Mesendoderm (in vitro differentiated cells): ENCODE measurements at regions not wholly inside any gene's neighbourhood (a gene's known extent, or its start where the extent isn't known, plus 50 kb on each side); places are given as distances from the start of the nearest gene placed in this dataset.
A peak's percentile ranks its signal among the peaks of the same experiment; 100 is the strongest.

ENCODE experiments used
- DNase-seq: peaks from one replicate; pipeline ENCODE4 v3.0.0; 2013
- H2AK5ac ChIP-seq: 2 replicates; pipeline ENCODE4 v1.6.1; 2013; ENCODE audit warnings: low read length, inconsistent platforms
- H2BK120ac ChIP-seq: 2 replicates; pipeline ENCODE4 v1.6.1; 2013; ENCODE audit warnings: low read depth, mild to moderate bottlenecking, low read length, moderate library complexity, mixed read lengths
- H2BK15ac ChIP-seq: replicated peaks from 2 replicates; pipeline ENCODE4 v1.6.1; 2013; ENCODE audit warnings: low read depth, mild to moderate bottlenecking, moderate library complexity
- H2BK5ac ChIP-seq: 2 replicates; pipeline ENCODE4 v1.6.1; 2013; ENCODE audit warnings: low read length, inconsistent platforms
- H3K18ac ChIP-seq: 2 replicates; pipeline ENCODE4 v1.6.1; 2013; ENCODE audit warnings: mild to moderate bottlenecking, low read length, mixed read lengths
- H3K23ac ChIP-seq: one replicate; pipeline ENCODE4 v1.6.1; 2013; ENCODE audit warnings: low read length
- H3K27ac ChIP-seq: 2 replicates; pipeline ENCODE4 v1.5.1; 2013; ENCODE audit warnings: low read depth, mild to moderate bottlenecking, inconsistent platforms, low read length, moderate library complexity
- H3K27me3 ChIP-seq: 2 replicates; pipeline ENCODE4 v1.6.1; 2013; ENCODE audit warnings: low read length, control low read depth, mild to moderate bottlenecking, inconsistent platforms; ENCODE audit not compliant: insufficient read depth, poor library complexity
- H3K36me3 ChIP-seq: 2 replicates; pipeline ENCODE4 v1.6.1; 2013; ENCODE audit warnings: low read length, inconsistent platforms; ENCODE audit not compliant: control insufficient read depth, insufficient read depth
- H3K4ac ChIP-seq: one replicate; pipeline ENCODE4 v1.6.1; 2013; ENCODE audit warnings: low read depth, mild to moderate bottlenecking, low read length, moderate library complexity
- H3K4me1 ChIP-seq: 2 replicates; pipeline ENCODE4 v1.6.1; 2013; ENCODE audit warnings: low read depth, low read length, inconsistent platforms; ENCODE audit not compliant: control insufficient read depth
- H3K4me2 ChIP-seq: 2 replicates; pipeline ENCODE4 v1.6.1; 2013; ENCODE audit warnings: low read length
- H3K4me3 ChIP-seq: 2 replicates; pipeline ENCODE4 v1.5.1; 2013; ENCODE audit warnings: mild to moderate bottlenecking, low read length
- H3K56ac ChIP-seq: one replicate; pipeline ENCODE4 v1.6.1; 2013; ENCODE audit warnings: low read length
- H3K79me1 ChIP-seq: 2 replicates; pipeline ENCODE4 v1.6.1; 2013; ENCODE audit warnings: low read length, inconsistent platforms
- H3K79me2 ChIP-seq: 2 replicates; pipeline ENCODE4 v1.6.1; 2013; ENCODE audit warnings: mild to moderate bottlenecking, low read length; ENCODE audit not compliant: control insufficient read depth, insufficient read depth
- H3K9ac ChIP-seq: 2 replicates; pipeline ENCODE4 v1.6.1; 2013; ENCODE audit warnings: low read length, inconsistent platforms
- H4K5ac ChIP-seq: one replicate; pipeline ENCODE4 v1.6.1; 2013; ENCODE audit warnings: low read length
- H4K8ac ChIP-seq: one replicate; pipeline ENCODE4 v1.6.1; 2013; ENCODE audit warnings: low read depth, mild to moderate bottlenecking, control low read depth, low read length, moderate library complexity
- WGBS: extraction: QIAGEN DNeasy Blood & Tissue Kit; methylation state at CpG from one replicate; pipeline ENCODE4 v1.1.7; 2013; ENCODE audit warnings: low lambda C conversion rate, missing lambda C conversion rate; ENCODE audit not compliant: insufficient coverage; ENCODE audit errors: extremely low coverage; 5-methylcytosine and 5-hydroxymethylcytosine counted together

GRCh38 chr2:205905576-205905975, 180.4 kb downstream of the INO80D start:
- no CpG with 5 or more reads among the region's 1 CpG for WGBS
- H3K18ac ChIP-seq, result no peak overlapping the region
- DNase-seq, result no peak
- H3K56ac ChIP-seq, result no peak overlapping the region
- H4K5ac ChIP-seq, result no peak overlapping the region
- no peak overlapping the region for H2BK120ac ChIP-seq
- no peak overlapping the region for H4K8ac ChIP-seq
- no peak overlapping the region for H3K23ac ChIP-seq
- no peak overlapping the region for H2AK5ac ChIP-seq
- H3K4me1 ChIP-seq, result no peaks in the 10 kb centered on the region
- no peaks in the 10 kb centered on the region for H3K36me3 ChIP-seq
- no peak overlapping the region for H3K4me3 ChIP-seq
- H3K27me3 ChIP-seq, result no peaks in the 10 kb centered on the region
- H3K9ac ChIP-seq, result no peak overlapping the region
- no peak overlapping the region for H3K4me2 ChIP-seq
- no peak overlapping the region for H3K4ac ChIP-seq
- no peak overlapping the region for H2BK15ac ChIP-seq
- H3K27ac ChIP-seq, result no peak overlapping the region
- H2BK5ac ChIP-seq, result no peak overlapping the region
- H3K79me1 ChIP-seq, result no peaks in the 10 kb centered on the region
- H3K79me2 ChIP-seq, result no peaks in the 10 kb centered on the region

- Histone ChIP-seq H3K4ac (no peak overlapping the region), H2AK5ac (no peak overlapping the region), H2BK5ac (no peak overlapping the region), H3K79me1 (no peaks in the 10 kb centered on the region), H3K23ac (no peak overlapping the region), H3K79me2 (no peaks in the 10 kb centered on the region), H2BK120ac (no peak overlapping the region), H3K9ac (no peak overlapping the region), H3K4me1 (no peaks in the 10 kb centered on the region), H3K18ac (no peak overlapping the region), H3K27ac (no peak overlapping the region), H4K5ac (no peak overlapping the region), H3K4me2 (no peak overlapping the region), H3K36me3 (no peaks in the 10 kb centered on the region), H2BK15ac (no peak overlapping the region), H4K8ac (no peak overlapping the region), H3K56ac (no peak overlapping the region), H3K4me3 (no peak overlapping the region), H3K27me3 (no peaks in the 10 kb centered on the region)
- no CpG with 5 or more reads among the region's 2 CpGs for WGBS
- DNase-seq, result no peak
These were observed 181.1 kb downstream of the INO80D start for GRCh38 chr2:205904873-205905272.

- H2AK5ac ChIP-seq, result no peak overlapping the region
- no peak overlapping the region for H3K4me3 ChIP-seq
- no peak overlapping the region for H2BK120ac ChIP-seq
- no peak overlapping the region for H2BK5ac ChIP-seq
- peak; percentile 86 for DNase-seq
- no peak overlapping the region for H2BK15ac ChIP-seq
- H3K18ac ChIP-seq, result no peak overlapping the region
- H3K27ac ChIP-seq, result no peak overlapping the region
- H4K8ac ChIP-seq, result no peak overlapping the region
- H3K23ac ChIP-seq, result no peak overlapping the region
- no peak overlapping the region for H4K5ac ChIP-seq
- H3K4me1 ChIP-seq, result no peaks in the 10 kb centered on the region
- H3K36me3 ChIP-seq, result no peaks in the 10 kb centered on the region
- H3K9ac ChIP-seq, result no peak overlapping the region
- H3K4ac ChIP-seq, result no peak overlapping the region
- H3K4me2 ChIP-seq, result no peak overlapping the region
- H3K79me1 ChIP-seq, result no peaks in the 10 kb centered on the region
- H3K27me3 ChIP-seq, result no peaks in the 10 kb centered on the region
- H3K56ac ChIP-seq, result no peak overlapping the region
- no peaks in the 10 kb centered on the region for H3K79me2 ChIP-seq
- no CpG with 5 or more reads among the region's 10 CpGs for WGBS
These were observed 182.3 kb downstream of the INO80D start for GRCh38 chr2:205903549-205904129.

- Histone ChIP-seq H3K9ac (no peak overlapping the region), H3K27me3 (no peaks in the 10 kb centered on the region), H4K5ac (no peak overlapping the region), H4K8ac (no peak overlapping the region), H2BK15ac (no peak overlapping the region), H2AK5ac (no peak overlapping the region), H3K36me3 (no peaks in the 10 kb centered on the region), H3K79me2 (no peaks in the 10 kb centered on the region), H3K79me1 (no peaks in the 10 kb centered on the region), H3K4me3 (no peak overlapping the region), H3K4me2 (no peak overlapping the region), H3K4me1 (no peaks in the 10 kb centered on the region), H3K56ac (no peak overlapping the region), H2BK120ac (no peak overlapping the region), H3K27ac (no peak overlapping the region), H2BK5ac (no peak overlapping the region), H3K18ac (peak overlapping the region; percentile 20), H3K4ac (no peak overlapping the region), H3K23ac (no peak overlapping the region)
- no CpG with 5 or more reads among the region's 5 CpGs for WGBS
- no peak for DNase-seq
These were observed 183.1 kb downstream of the INO80D start for GRCh38 chr2:205902900-205903237.

- Histone ChIP-seq H3K23ac (no peak overlapping the region), H3K79me1 (no peaks in the 10 kb centered on the region), H3K27me3 (no peaks in the 10 kb centered on the region), H3K4me2 (no peak overlapping the region), H3K4ac (no peak overlapping the region), H2AK5ac (no peak overlapping the region), H4K5ac (no peak overlapping the region), H2BK15ac (no peak overlapping the region), H3K9ac (no peak overlapping the region), H3K56ac (no peak overlapping the region), H4K8ac (no peak overlapping the region), H2BK120ac (no peak overlapping the region), H3K4me3 (no peak overlapping the region), H3K4me1 (no peaks in the 10 kb centered on the region), H2BK5ac (no peak overlapping the region), H3K36me3 (no peaks in the 10 kb centered on the region), H3K27ac (no peak overlapping the region), H3K79me2 (no peaks in the 10 kb centered on the region), H3K18ac (peak overlapping the region; percentile 20)
- peak; percentile 74 for DNase-seq
- no CpG with 5 or more reads among the region's 15 CpGs for WGBS
These were observed 183.7 kb downstream of the INO80D start for GRCh38 chr2:205902041-205902899.
